Head of caudate nucleus (tissue), 42 donors: ENCODE measurements at regions not wholly inside any gene's neighbourhood (a gene's known extent, or its start where the extent isn't known, plus 50 kb on each side); places are given as distances from the start of the nearest gene placed in this dataset.

ENCODE experiments used
- DNase-seq, 42 donors: peaks; one replicate each; pipeline versions ENCODE4 v3.0.0 to v3.0.0-alpha.2; 2020 to 2021; ENCODE audit warnings: mixed read lengths in 7 of 42
- intact Hi-C: fragments of 100-400 bp; cut with DNase I; formaldehyde crosslinking; loops from one replicate; pipeline ENCODE4 v1.15.0; 2022

DNA sequence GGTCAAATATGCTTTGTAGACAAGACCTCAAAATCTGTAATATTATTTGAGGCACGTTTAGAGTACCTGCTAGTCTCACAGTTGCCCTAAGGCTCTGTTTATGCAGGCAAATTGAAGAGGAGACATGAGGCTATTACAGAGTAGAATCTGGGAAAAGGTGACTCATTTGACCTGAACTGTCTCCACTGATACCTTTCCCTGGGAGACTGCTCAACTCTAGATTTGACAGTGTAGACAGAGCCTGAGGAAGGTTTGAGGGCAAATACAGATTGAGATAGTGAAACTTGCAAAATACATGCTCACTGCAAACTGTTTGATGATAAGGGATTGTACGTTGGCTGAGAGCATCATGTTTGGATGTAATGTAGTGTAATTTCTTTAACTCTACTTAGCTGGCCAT, 1266.6 kb upstream of the CDH8 start:
- intact Hi-C loops, result no loop called here
- no peak for DNase-seq

GRCh38 chr16:63301349-63301748, 1265.1 kb upstream of the CDH8 start:
- no peak for DNase-seq

DNA sequence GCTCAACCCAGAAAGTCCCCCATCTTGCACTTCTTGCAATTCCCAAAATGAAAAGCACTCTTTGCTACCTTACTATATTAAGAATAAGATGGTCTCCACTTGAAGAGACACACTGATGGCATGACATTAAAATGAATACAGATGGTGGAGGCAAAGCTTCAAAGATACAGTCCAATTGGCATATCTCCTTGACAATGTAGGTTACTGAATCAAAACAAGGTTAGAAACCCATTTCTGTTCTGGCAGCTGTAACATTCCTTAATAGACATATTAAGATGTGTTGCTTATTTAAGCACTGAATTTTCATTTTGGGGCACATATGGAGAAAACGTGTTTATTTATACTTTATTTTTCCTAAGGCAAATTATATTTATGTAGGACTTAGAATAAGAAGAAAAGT, 1262.8 kb upstream of the CDH8 start:
- DNase-seq, result no peak
- intact Hi-C loops, result no loop called here

More at GRCh38 chr16:63301349-63301748, 1265.1 kb upstream of the CDH8 start:
- intact Hi-C loops, result no loop called here

- DNase-seq, result no peak
- intact Hi-C loops, result no loop called here
These were observed 1255.8 kb upstream of the CDH8 start for GRCh38 chr16:63292036-63292435.

DNA sequence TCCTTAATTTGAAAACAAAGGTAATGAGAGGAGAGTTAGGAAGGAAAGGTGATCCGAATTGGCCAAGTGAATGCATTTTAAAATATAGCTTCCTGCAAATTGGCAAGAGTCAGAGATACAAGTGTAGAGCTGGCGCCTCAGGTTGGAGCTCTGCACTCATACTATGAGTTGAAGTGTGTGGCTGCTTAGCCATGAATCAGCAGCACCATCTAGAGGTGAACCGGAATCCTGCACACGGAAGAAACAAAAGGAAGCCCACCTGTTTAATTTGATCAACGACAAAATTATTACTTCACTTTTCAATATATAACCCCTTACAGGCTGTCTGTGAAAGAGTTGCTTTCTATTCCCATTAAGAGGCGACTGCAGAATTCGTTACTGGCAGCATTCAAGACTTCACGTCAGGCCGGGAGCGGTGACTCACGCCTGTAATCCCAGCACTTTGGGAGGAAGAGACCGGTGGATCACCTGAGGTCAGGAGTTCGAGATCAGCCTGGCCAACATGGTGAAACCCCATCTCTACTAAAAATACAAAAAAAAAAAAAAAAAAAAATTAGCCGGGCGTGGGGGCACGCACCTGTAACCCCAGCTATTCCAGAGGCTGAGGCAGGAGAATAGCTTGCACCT, 1253.7 kb upstream of the CDH8 start:
- intact Hi-C loops, result no loop called here
- peak; percentile 26 to 85 (median 64) for DNase-seq

- intact Hi-C loops, result no loop called here
- DNase-seq, result peak in 3 of 42 donors; percentile 12 to 28 (median 23)
These were observed 1251.2 kb upstream of the CDH8 start for GRCh38 chr16:63287401-63287800.

- DNase-seq, result no peak
- intact Hi-C loops, result no loop called here
These were observed 1247.5 kb upstream of the CDH8 start for GRCh38 chr16:63283721-63284120.

DNA sequence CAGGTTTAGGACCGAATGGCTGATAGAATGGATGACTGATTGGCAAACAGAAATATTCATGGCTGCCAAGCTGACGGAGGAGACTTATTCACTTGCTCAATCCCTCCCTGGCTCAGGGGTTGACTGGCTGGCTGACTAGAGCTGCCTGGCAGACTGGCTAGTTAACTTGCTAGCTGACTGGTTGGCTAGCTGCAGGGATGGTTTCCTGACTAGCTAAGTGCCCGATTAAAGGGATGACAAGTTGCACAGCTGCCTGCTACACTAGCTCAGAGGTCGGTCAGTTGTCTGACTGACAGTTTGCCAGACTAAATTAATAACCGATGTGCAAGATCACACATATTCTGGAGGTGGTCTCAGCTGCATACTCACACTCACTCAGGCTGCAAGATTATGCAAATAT, 1208.4 kb upstream of the CDH8 start:
- DNase-seq, result no peak
- intact Hi-C loops, result loop anchor here (10.0 kb wide), 1 partner anchor 60 kb away; no protein-coding TSS in a partner anchor

DNA sequence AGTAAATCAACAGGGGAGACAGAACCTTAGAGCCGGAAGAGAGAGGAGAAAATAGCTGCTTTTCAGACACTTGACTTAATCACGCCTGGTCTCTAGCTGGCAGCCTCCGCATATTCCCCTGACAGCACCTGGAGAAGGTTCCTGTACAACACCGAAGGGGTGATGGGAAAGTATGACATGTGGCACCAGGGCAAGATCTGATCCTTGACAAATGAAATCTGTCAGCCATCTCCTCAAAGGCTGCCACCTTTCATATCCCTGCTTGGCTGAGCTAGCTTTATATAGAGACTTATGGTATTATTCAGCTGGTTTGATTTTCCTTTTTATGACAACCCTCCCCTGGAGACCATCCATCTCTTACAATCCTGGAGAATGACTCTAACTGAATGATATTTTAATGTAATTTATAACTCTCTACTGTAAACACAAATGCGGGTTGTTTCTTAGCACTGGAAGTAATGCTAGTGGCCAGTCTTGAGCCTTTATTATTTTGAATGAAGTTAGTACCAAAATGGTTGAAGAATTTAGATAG, 1205.3 kb upstream of the CDH8 start:
- intact Hi-C loops, result loop anchor here (10.0 kb wide), 1 partner anchor 57 kb away; no protein-coding TSS in a partner anchor
- no peak for DNase-seq

DNA sequence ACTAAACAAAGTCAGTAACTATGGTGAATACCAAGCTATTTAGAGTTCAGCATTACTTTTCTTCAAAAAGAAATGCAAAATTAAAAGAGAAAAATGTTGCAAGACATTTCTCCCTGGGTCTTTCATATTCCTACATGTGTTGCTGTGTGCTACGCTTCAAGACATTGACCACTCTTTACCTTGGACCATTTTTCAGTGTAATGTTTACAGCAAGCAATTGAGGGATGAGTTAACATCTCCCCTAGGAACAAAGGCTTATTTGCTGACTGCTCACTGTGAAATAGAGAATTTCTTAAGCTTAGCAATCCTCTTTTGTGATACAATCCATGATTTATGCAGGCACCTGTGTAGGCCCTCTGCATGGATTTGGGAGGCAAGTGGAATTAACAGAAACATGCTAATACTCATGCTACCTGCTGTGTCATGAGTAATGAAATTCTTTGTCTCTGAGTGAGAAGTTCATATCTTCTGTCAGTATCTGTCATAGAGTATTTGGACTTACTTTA, 1202.9 kb upstream of the CDH8 start:
- DNase-seq, result no peak
- intact Hi-C loops, result no loop called here

DNA sequence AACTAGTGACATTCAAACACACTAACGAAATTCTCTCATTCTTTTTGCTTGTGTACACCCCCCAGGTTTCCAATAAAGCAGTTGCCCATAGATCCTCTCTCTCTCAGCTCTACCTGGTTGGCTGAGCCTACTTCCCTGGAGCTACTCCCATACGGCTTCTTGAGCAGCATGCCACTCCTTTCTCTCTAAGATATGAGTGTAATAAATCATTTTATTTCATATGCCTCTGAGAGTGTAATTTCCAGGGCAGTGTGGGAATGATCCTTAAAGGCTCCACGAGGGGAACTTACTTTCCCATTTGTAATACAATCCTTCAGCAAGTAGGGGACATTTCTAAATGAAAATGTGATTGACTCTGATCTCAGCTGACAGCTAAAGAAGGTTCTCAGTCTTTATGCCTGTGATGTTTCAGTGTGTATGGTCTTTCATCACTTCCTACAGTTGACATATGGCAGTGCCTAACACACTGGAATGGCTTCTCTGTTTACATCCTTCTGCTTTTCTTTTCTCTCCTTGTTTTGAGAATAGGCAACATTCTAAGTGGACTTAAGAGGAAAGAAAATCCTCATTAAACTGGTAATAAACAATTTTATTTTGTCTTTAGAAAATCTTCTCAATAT, 1194.3 kb upstream of the CDH8 start:
- DNase-seq, result no peak
- intact Hi-C loops, result no loop called here

GRCh38 chr16:63228259-63228658, 1192.0 kb upstream of the CDH8 start:
- intact Hi-C loops, result no loop called here
- no peak for DNase-seq

GRCh38 chr16:63223851-63224250, 1187.6 kb upstream of the CDH8 start:
- intact Hi-C loops, result no loop called here

GRCh38 chr16:63216696-63217423, 1180.6 kb upstream of the CDH8 start:
- DNase-seq, result no peak
- intact Hi-C loops, result no loop called here

More at GRCh38 chr16:63223851-63224250, 1187.6 kb upstream of the CDH8 start:
- DNase-seq, result no peak

- no peak for DNase-seq
- intact Hi-C loops, result no loop called here
These were observed 1165.6 kb upstream of the CDH8 start for GRCh38 chr16:63201851-63202250.

- intact Hi-C loops, result no loop called here
- no peak for DNase-seq
These were observed 1164.7 kb upstream of the CDH8 start for GRCh38 chr16:63200940-63201339.

DNA sequence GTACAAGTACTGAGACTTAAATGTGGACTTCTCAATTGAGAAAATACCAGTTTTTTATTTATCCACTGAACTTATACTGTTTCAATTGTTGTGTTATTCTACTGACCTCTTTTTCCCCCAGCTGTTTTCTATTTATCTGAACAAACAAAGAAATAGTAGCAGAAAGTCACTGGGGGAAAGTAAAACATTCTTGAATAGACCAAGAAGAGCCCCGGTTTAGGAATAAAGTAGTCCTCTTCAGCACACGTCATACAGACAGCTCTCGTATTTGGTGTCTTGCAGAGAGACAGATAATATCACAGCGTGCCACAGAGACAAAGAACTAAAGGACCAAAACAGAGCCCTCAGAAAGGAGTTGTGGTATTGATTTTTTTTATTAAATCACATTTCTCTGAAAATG, 1159.1 kb upstream of the CDH8 start:
- intact Hi-C loops, result no loop called here
- no peak for DNase-seq

DNA sequence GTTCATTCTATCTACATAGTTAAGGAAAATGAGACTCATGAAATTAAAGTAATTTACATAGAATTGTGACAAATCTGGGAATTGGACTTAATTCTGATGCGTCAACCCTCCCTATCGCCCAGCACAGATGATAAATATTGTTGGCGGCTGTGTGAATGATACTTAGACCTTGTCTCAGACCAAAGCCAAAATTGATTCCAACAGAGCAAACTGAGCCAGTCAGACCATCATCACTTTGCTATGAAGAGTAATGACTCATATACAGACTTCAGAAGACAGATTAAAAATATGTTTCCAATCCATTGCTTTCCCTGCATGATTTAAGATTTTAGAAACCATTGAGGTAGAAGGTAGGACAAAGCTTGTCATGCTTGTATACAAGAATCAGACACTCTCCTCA, 1156.7 kb upstream of the CDH8 start:
- DNase-seq, result no peak
- intact Hi-C loops, result no loop called here

DNA sequence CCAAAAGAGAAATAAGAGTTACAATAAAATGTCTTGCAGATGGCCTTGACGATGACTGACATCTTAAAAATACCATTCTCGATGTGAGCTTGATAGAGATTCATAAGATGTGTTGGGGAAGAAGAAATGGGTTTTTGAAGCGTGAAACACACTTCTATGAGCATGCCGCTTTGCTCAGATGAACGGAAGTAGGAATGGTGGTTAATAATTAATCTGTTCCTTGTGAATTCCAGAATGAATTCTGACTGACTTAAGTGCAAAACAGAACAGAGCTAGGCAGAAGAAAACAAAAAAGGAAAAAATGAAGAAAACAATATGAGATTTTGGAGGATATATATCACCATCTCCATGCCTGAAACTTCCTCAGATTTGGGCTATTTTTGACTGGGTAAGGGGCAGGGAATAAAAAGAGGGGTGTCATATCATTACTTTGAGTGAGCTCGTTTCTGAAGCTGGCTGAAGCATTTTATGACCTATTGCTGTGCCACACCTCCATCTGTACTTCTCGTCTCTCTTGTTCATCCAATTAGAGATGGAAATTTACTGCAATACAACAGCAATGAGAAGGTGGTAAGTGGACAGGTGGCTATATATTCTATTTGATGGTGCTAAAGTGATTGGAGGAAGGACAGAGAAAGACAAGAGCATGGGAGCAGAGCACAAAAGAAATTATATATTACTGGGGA, 1152.0 kb upstream of the CDH8 start:
- DNase-seq, result no peak
- intact Hi-C loops, result loop anchor here (10.0 kb wide), 1 partner anchor 57 kb away; no protein-coding TSS in a partner anchor
